T-helper 17 cell (primary cell): ENCODE measurements at regions not wholly inside any gene's neighbourhood (a gene's known extent, or its start where the extent isn't known, plus 50 kb on each side); places are given as distances from the start of the nearest gene placed in this dataset.

Source experiments
- ATAC-seq: fragments of 150-1000 bp; cut with Tn5 transposase; 2 replicates; pipeline ENCODE4 v1.10.0; 2021; ENCODE audit warnings: mild to moderate bottlenecking, moderate library complexity
- DNase-seq, 3 donors: peaks; one replicate each; pipeline versions ENCODE4 v3.0.0 to v3.0.0-alpha.2; 2020 to 2021
- H3K9me3 ChIP-seq: one replicate; pipeline ENCODE4 v1.7.0; 2013; ENCODE audit warnings: low read length, mild to moderate bottlenecking; ENCODE audit not compliant: control insufficient read depth, poor library complexity, severe bottlenecking
- H3K27ac Mint-ChIP-seq: one replicate; pipeline ENCODE4 v1.8.0; 2022; ENCODE audit warnings: mild to moderate bottlenecking, moderate library complexity, mixed read lengths
- H3K27me3 Mint-ChIP-seq: one replicate; pipeline ENCODE4 v1.8.0; 2022; ENCODE audit warnings: mixed read lengths
- H3K36me3 Mint-ChIP-seq: one replicate; pipeline ENCODE4 v1.8.0; 2022; ENCODE audit warnings: low read depth, mixed read lengths
- H3K4me1 Mint-ChIP-seq: one replicate; pipeline ENCODE4 v1.8.0; 2022; ENCODE audit warnings: mild to moderate bottlenecking, mixed read lengths
- H3K4me3 Mint-ChIP-seq: one replicate; pipeline ENCODE4 v1.8.0; 2022; ENCODE audit warnings: mild to moderate bottlenecking, moderate library complexity, mixed read lengths

DNA sequence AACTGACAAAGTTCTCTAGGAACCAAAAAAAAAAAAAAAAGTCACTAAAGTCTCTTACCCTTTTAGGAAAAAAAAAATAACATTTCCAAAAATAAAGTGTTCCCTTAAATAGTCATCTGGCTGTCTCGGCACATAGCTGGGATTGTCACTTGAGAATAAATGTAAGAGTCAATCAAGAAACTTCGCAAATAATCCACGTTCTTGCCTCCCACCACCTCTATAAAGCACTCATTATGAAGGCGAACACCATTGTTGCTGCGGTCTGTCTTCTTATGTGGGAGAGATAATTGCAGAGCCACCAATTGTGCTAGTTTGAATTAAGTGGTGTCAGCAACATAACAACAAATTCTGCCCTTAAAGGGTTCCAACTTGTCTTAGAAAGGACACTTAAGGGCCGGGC lies 163.7 kb downstream of the FBXO15 start:
- Mint-ChIP-seq H3K4me3 (no peak overlapping the region), H3K4me1 (no peaks in the 10 kb centered on the region), H3K27me3 (peaks cover 25% of the 10 kb centered on the region), H3K36me3 (no peaks in the 10 kb centered on the region), H3K27ac (no peak overlapping the region)
- DNase-seq (no peak), ATAC-seq (no peak)
- no peaks in the 10 kb centered on the region for H3K9me3 ChIP-seq

GRCh38 chr18:73983496-73983895 lies 164.1 kb downstream of the FBXO15 start:
- Mint-ChIP-seq H3K4me3 (no peak overlapping the region), H3K27ac (no peak overlapping the region), H3K4me1 (no peaks in the 10 kb centered on the region), H3K36me3 (no peaks in the 10 kb centered on the region), H3K27me3 (peaks cover 30% of the 10 kb centered on the region)
- ATAC-seq (no peak), DNase-seq (no peak)
- H3K9me3 ChIP-seq: no peaks in the 10 kb centered on the region

DNA sequence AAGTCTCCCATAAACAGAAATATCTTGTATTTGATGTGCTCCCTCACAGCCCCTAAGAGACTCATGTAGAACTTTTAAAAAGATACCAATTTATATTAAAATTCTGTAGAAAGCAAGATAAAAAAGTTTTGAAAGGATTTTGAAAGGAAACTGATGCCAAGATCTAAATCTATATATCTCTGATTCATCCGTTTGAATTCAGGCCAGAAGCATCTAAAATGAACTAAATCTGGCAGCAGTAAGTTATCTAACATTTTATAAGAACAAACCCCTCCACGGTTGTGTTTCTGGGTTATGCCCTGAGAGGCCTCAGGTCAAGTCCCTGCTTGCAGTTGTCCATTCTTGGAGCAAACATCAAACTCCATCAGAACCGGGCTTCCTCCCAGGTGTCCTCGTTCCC lies 165.8 kb downstream of the FBXO15 start:
- DNase-seq (no peak), ATAC-seq (no peak)
- Mint-ChIP-seq H3K4me1 (no peaks in the 10 kb centered on the region), H3K27ac (no peak overlapping the region), H3K27me3 (peaks cover 40% of the 10 kb centered on the region), H3K4me3 (no peak overlapping the region), H3K36me3 (no peaks in the 10 kb centered on the region)
- no peaks in the 10 kb centered on the region for H3K9me3 ChIP-seq

- peaks cover 40% of the 10 kb centered on the region for H3K27me3 Mint-ChIP-seq
- H3K4me3 Mint-ChIP-seq: no peak overlapping the region
- H3K36me3 Mint-ChIP-seq: no peaks in the 10 kb centered on the region
- no peak overlapping the region for H3K27ac Mint-ChIP-seq
- no peak for DNase-seq
- H3K9me3 ChIP-seq: no peaks in the 10 kb centered on the region
- ATAC-seq: no peak
- H3K4me1 Mint-ChIP-seq: no peaks in the 10 kb centered on the region
These were observed 167.2 kb downstream of the FBXO15 start for GRCh38 chr18:73980289-73980979.

DNA sequence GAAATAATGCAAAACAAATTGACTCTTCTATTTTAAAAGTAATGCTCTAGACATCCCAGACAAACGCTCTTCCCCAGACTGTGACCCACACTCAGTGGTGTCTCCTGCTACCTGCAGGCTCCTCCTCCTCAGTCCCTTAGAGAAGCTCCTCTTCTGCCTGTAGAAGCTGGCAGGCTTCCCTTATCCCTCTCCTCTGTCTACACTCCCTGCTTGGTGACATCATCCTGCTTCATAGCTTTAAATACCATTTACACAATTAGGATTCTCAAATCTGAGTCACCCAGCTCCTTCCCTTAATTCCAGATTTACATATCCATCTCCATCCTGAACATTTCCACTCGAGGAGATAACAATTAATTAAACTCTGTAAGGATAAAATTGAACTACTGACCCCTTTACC lies 167.9 kb downstream of the FBXO15 start:
- no peaks in the 10 kb centered on the region for H3K36me3 Mint-ChIP-seq
- peaks cover 3% of the 10 kb centered on the region for H3K4me1 Mint-ChIP-seq
- no peak for ATAC-seq

DNA sequence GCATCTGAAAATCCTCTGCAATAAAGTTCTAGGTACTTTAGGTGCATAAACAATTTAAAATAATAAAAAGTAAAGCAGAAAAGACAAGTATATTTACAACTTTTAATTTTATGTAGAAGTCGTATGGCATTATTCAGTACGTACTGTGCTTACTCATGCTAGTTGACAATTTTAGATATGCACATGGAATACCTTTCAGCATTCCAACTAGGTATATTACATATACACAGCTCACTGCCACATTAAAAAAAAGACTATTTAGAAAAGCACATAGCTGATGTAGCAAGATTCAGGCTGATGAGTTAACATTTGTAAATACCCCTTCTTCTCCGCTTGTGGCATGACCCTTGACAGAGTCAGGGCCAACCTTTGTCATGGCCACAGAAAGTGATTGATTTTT lies 171.2 kb downstream of the FBXO15 start:
- peaks cover 3% of the 10 kb centered on the region for H3K4me1 Mint-ChIP-seq
- peaks cover 68% of the 10 kb centered on the region for H3K27me3 Mint-ChIP-seq
- ATAC-seq: no peak

More for the DNA sequence above, 167.9 kb downstream of the FBXO15 start:
- Mint-ChIP-seq H3K27me3 (peaks cover 45% of the 10 kb centered on the region), H3K27ac (no peak overlapping the region), H3K4me3 (no peak overlapping the region)
- no peak for DNase-seq
- H3K9me3 ChIP-seq: no peaks in the 10 kb centered on the region

GRCh38 chr18:73975266-73975665 lies 172.4 kb downstream of the FBXO15 start:
- peaks cover 2% of the 10 kb centered on the region for H3K36me3 Mint-ChIP-seq
- no peak for ATAC-seq
- H3K4me3 Mint-ChIP-seq: no peak overlapping the region
- peaks cover 57% of the 10 kb centered on the region for H3K27me3 Mint-ChIP-seq
- H3K4me1 Mint-ChIP-seq: peaks cover 3% of the 10 kb centered on the region
- DNase-seq: no peak
- no peaks in the 10 kb centered on the region for H3K9me3 ChIP-seq
- no peak overlapping the region for H3K27ac Mint-ChIP-seq

More for the DNA sequence above, 171.2 kb downstream of the FBXO15 start:
- no peak overlapping the region for H3K27ac Mint-ChIP-seq
- DNase-seq: no peak
- H3K4me3 Mint-ChIP-seq: no peak overlapping the region
- H3K9me3 ChIP-seq: no peaks in the 10 kb centered on the region
- H3K36me3 Mint-ChIP-seq: peaks cover 2% of the 10 kb centered on the region

- peaks cover 3% of the 10 kb centered on the region for H3K4me1 Mint-ChIP-seq
- no peak overlapping the region for H3K4me3 Mint-ChIP-seq
- H3K36me3 Mint-ChIP-seq: peaks cover 2% of the 10 kb centered on the region
- ATAC-seq (no peak), DNase-seq (no peak)
- no peaks in the 10 kb centered on the region for H3K9me3 ChIP-seq
- H3K27me3 Mint-ChIP-seq: peaks cover 50% of the 10 kb centered on the region
- H3K27ac Mint-ChIP-seq: no peak overlapping the region
These were observed 173.7 kb downstream of the FBXO15 start for GRCh38 chr18:73973972-73974371.

DNA sequence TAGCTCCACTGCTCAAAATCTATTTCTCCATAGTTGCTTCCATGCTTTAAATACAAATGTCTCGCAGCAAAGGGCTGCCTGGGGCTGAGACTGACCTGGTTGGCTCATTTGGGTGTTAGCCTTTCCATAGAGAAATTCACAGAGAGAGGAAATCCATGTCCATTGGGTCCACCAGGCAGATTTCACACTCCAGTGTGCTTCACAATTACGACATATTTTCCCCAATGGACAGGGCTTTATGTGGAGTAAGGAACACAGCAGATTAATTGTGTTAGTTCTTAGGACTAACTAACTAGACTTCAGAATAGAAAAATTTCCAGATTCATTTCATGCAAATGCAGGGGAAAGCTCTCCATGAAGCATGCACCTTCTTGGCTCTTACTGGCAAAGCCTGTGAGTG lies 180.7 kb downstream of the FBXO15 start:
- ATAC-seq (no peak), DNase-seq (no peak)
- Mint-ChIP-seq H3K4me1 (no peaks in the 10 kb centered on the region), H3K27ac (no peak overlapping the region), H3K36me3 (no peaks in the 10 kb centered on the region), H3K27me3 (peaks cover 14% of the 10 kb centered on the region), H3K4me3 (no peak overlapping the region)
- H3K9me3 ChIP-seq: no peaks in the 10 kb centered on the region

DNA sequence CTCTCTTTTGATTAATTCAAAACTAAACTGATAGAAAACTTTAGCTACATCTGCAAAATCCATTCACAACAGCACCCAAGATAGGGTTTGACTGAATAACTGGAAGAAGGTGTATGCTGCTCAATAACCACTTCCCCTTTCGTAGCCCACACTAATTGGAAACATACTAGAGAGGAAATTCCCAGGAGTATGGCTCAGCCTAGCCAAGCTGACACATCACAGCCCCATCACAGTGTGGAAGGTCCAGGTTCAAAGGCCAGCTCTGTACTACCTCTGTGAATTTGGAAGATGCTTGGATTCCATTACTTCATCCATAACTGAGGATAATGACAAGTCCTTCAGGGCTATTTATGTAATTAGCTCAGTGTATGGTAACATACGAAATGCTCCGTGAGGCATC lies 185.4 kb downstream of the FBXO15 start:
- no peak for DNase-seq
- H3K9me3 ChIP-seq: no peaks in the 10 kb centered on the region
- no peaks in the 10 kb centered on the region for H3K4me1 Mint-ChIP-seq

GRCh38 chr18:73961804-73962203 lies 185.8 kb downstream of the FBXO15 start:
- Mint-ChIP-seq H3K4me1 (no peaks in the 10 kb centered on the region), H3K4me3 (no peak overlapping the region), H3K27ac (no peak overlapping the region), H3K27me3 (peaks cover 14% of the 10 kb centered on the region), H3K36me3 (no peaks in the 10 kb centered on the region)
- DNase-seq (no peak), ATAC-seq (no peak)
- no peaks in the 10 kb centered on the region for H3K9me3 ChIP-seq

More for the DNA sequence above, 185.4 kb downstream of the FBXO15 start:
- no peak overlapping the region for H3K27ac Mint-ChIP-seq
- H3K36me3 Mint-ChIP-seq: no peaks in the 10 kb centered on the region
- peaks cover 13% of the 10 kb centered on the region for H3K27me3 Mint-ChIP-seq
- no peak overlapping the region for H3K4me3 Mint-ChIP-seq
- no peak for ATAC-seq

- ATAC-seq: no peak
- no peaks in the 10 kb centered on the region for H3K4me1 Mint-ChIP-seq
- no peak for DNase-seq
These were observed 188.3 kb downstream of the FBXO15 start for GRCh38 chr18:73959352-73959751.

GRCh38 chr18:73954268-73954667 lies 193.4 kb downstream of the FBXO15 start:
- Mint-ChIP-seq H3K4me3 (no peak overlapping the region), H3K4me1 (no peaks in the 10 kb centered on the region), H3K27ac (no peak overlapping the region), H3K36me3 (no peaks in the 10 kb centered on the region), H3K27me3 (peaks cover 44% of the 10 kb centered on the region)
- DNase-seq (no peak), ATAC-seq (no peak)
- H3K9me3 ChIP-seq: no peaks in the 10 kb centered on the region

More at GRCh38 chr18:73959352-73959751, 188.3 kb downstream of the FBXO15 start:
- H3K4me3 Mint-ChIP-seq: no peak overlapping the region
- H3K9me3 ChIP-seq: no peaks in the 10 kb centered on the region
- H3K27ac Mint-ChIP-seq: no peak overlapping the region
- no peaks in the 10 kb centered on the region for H3K36me3 Mint-ChIP-seq
- H3K27me3 Mint-ChIP-seq: peaks cover 20% of the 10 kb centered on the region

GRCh38 chr18:73952296-73952946 lies 195.2 kb downstream of the FBXO15 start:
- no peaks in the 10 kb centered on the region for H3K9me3 ChIP-seq
- no peaks in the 10 kb centered on the region for H3K36me3 Mint-ChIP-seq
- H3K27me3 Mint-ChIP-seq: peaks cover 36% of the 10 kb centered on the region
- no peak overlapping the region for H3K4me3 Mint-ChIP-seq
- ATAC-seq: no peak
- H3K4me1 Mint-ChIP-seq: no peaks in the 10 kb centered on the region
- no peak overlapping the region for H3K27ac Mint-ChIP-seq
- no peak for DNase-seq
